ENCODE measurements at regions not wholly inside any gene's neighbourhood (a gene's known extent, or its start where the extent isn't known, plus 50 kb on each side); places are given as distances from the start of the nearest gene placed in this dataset.

- no peak for ATAC-seq
- Histone ChIP-seq H3K4me1 (no peaks in the 10 kb centered on the region), H3K36me3 (no peaks in the 10 kb centered on the region), H3K4me3 (no peak overlapping the region), H3K27ac (no peak overlapping the region), H3K9me3 (no peaks in the 10 kb centered on the region), H3K27me3 (no peaks in the 10 kb centered on the region)
- no peak for TF ChIP-seq CTCF (IDR thresholded peaks at IDR 0.05)
- no peak for TF ChIP-seq POLR2A (IDR thresholded peaks at IDR 0.05)
- intact Hi-C loops (cut with DNase I) = no loop called here
- DNase-seq = no peak
Observed at GRCh38 chr2:128745946-128746345, 427.3 kb upstream of the HS6ST1 start.

GRCh38 chr2:128746356-128746755 is 427.7 kb upstream of the HS6ST1 start:
- Histone ChIP-seq H3K4me1 (no peaks in the 10 kb centered on the region), H3K9me3 (no peaks in the 10 kb centered on the region), H3K27me3 (no peaks in the 10 kb centered on the region), H3K27ac (no peak overlapping the region), H3K36me3 (no peaks in the 10 kb centered on the region), H3K4me3 (no peak overlapping the region)
- no peak for DNase-seq
- intact Hi-C loops (cut with DNase I) = no loop called here
- peak; percentile 36 to 64 (median 62) for ATAC-seq
- TF ChIP-seq POLR2A (IDR thresholded peaks at IDR 0.05) (no peak), CTCF (IDR thresholded peaks at IDR 0.05) (no peak)
- 21% methylated on average over 5 of the region's 5 CpGs for WGBS (ENCODE audit: insufficient coverage, low coverage, low lambda C conversion rate, missing lambda C conversion rate)

- 83% methylated on average over 1 of the region's 10 CpGs for WGBS (ENCODE audit: insufficient coverage, low coverage, low lambda C conversion rate, missing lambda C conversion rate)
- Histone ChIP-seq H3K4me3 (no peak overlapping the region), H3K4me1 (no peaks in the 10 kb centered on the region), H3K27ac (no peak overlapping the region), H3K36me3 (no peaks in the 10 kb centered on the region), H3K9me3 (no peaks in the 10 kb centered on the region), H3K27me3 (no peaks in the 10 kb centered on the region)
- intact Hi-C loops (cut with DNase I) = no loop called here
- DNase-seq (no peak), ATAC-seq (no peak)
- TF ChIP-seq POLR2A (IDR thresholded peaks at IDR 0.05) (no peak), CTCF (IDR thresholded peaks at IDR 0.05) (no peak)
Observed at GRCh38 chr2:128748336-128748735, 429.7 kb upstream of the HS6ST1 start.

- Histone ChIP-seq H3K27ac (no peak overlapping the region), H3K36me3 (no peaks in the 10 kb centered on the region), H3K4me1 (no peaks in the 10 kb centered on the region), H3K4me3 (no peak overlapping the region), H3K9me3 (no peaks in the 10 kb centered on the region), H3K27me3 (no peaks in the 10 kb centered on the region)
- no peak for DNase-seq
- WGBS (ENCODE audit: insufficient coverage, low coverage, low lambda C conversion rate, missing lambda C conversion rate) = 71% methylated on average over 6 of the region's 9 CpGs
- TF ChIP-seq POLR2A (IDR thresholded peaks at IDR 0.05) = no peak
- TF ChIP-seq CTCF (IDR thresholded peaks at IDR 0.05) = no peak
- intact Hi-C loops (cut with DNase I) = no loop called here
- ATAC-seq = no peak
Observed at GRCh38 chr2:128748835-128749605, 430.4 kb upstream of the HS6ST1 start.

All from right lobe of liver (tissue), 6 donors.